Activated CD4-positive, alpha-beta T cell treated with anti-CD3 and anti-CD28 coated beads for 24 hours (primary cell): ENCODE measurements at regions not wholly inside any gene's neighbourhood (a gene's known extent, or its start where the extent isn't known, plus 50 kb on each side); places are given as distances from the start of the nearest gene placed in this dataset.

ENCODE experiments used
- DNase-seq, 2 donors: peaks; one replicate each; pipeline ENCODE4 v3.0.0-alpha.2; 2020; ENCODE audit warnings: low read depth in 2 of 2

DNA sequence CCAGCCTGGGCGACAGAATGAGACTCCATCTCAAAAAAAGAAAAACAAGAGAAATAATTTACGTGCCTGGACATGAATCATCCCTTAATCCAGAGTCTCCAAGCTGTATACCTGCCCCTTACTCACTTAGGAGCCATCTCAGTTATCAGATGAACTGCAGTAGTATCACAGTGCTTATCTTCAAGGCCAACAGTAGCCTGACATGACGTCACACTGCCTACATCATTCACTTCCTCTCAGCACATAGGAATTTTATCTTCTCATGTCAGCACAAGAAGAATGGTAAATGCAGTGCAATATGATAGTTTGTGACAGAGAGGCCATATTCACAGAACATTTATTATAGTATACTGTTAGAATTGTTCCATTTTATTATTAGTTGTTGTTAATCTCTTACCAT, 216.6 kb downstream of the SS18 start:
- no peak for DNase-seq

GRCh38 chr18:25866331-25866730, 224.1 kb downstream of the SS18 start:
- DNase-seq = no peak

- DNase-seq = no peak
These were observed 227.4 kb downstream of the SS18 start for GRCh38 chr18:25862881-25863600.

GRCh38 chr18:25853691-25854433, 236.6 kb downstream of the SS18 start:
- no peak for DNase-seq

DNA sequence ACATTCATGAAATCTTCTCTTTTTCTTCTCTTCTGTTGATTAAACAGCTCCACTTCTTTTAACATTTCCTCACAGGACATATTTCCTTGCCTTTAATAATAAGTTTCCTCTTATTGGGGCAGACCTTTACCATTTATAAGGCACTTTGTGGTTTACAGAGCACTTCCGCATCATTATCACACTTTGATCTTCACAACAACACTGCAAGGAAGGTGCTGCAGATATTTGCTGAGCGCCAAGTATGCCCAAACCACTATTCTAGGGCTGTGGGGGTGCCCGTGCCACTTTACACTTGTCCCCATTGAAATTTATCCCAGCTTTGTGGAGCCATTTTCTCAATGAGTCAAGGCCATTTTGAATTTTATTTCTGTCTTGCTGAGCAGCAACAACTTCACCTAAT, 246.6 kb downstream of the SS18 start:
- DNase-seq = no peak

DNA sequence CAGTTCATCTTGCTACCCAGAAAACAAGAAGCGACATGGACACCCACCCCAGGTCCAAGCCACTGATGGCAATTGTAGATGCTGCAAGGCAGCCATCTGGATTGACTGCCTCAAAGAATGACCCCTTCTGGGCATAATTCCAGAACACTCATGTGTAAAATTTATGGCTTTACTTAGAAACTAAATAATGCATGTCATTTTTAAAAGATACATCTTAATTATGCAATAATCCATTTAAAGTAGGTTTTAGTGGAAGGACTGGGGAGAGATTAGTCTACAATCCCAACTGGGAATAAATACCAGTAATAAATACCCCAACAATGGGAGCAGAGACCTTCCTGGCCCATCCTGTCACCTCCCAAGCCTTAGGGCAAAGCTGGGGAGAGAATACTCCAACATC, 247.7 kb downstream of the SS18 start:
- DNase-seq = no peak

DNA sequence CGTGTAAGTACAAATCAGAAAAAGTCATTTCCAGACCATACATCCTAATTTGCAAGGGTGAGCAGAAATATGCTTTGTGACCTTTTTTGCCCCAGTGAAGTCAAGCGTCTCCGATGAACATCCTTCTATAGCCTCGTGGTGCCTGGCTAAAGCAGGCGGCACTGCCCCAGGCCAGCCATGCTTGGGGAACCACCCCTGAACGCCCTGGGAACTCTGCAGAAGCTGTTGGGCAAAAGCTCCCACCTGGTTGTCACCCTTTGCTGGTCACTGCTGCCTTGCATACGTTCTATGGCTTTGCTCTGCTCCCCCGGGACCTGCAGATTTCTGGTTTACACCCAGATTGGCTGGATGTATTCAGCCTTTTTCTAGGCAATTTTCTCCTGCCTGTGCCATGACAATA, 256.4 kb downstream of the SS18 start:
- DNase-seq = no peak

DNA sequence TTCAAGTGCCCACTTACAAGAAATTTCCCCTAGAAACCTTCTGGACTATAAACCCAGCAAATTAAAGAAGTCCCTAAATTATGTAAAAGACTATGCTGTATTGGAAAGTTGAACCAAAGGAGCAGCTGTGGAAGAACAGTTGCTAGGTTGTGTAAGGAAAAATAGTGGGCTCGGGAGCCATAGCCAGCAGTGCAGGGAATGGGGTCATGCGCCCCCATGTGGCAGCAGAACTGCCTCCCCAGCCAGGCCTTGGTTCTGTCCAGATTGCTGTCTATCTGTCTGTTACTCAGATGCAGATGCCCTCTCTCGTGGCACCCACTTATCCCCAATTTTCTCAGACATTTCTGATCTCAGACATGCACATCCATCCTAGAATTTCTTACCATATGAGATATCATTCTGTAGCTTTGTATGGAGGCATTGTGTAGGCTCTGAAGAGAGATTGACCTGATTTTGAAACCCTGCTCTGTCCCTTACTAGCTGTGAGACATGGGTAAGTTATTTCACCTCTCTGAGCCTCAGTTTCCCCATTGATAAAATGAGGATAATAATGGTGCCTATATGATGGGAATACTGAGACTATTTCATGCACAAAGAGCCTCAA, 258.3 kb downstream of the SS18 start:
- peak in 1 of 2 donors; percentile 2 for DNase-seq

DNA sequence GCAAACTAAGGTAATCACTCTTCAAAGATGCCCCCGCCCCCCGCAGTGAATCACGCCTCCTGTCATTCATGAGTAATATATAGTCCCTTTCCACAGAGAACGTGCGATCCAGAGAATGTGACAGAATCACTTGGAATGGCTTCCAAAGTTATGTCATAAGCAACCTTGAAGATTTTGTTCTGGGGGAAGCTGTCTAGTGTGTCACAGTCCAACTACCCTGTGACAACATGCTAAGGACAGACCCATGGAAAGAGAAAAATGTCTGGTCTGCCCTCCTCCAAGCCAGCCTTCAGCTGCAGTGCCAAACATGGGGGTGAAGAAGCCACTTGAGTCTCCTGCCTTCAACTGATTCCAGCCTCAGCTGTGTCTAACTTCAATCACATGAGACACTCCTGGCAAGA, 259.1 kb downstream of the SS18 start:
- DNase-seq = no peak

GRCh38 chr18:25830787-25831186, 259.6 kb downstream of the SS18 start:
- DNase-seq = no peak

DNA sequence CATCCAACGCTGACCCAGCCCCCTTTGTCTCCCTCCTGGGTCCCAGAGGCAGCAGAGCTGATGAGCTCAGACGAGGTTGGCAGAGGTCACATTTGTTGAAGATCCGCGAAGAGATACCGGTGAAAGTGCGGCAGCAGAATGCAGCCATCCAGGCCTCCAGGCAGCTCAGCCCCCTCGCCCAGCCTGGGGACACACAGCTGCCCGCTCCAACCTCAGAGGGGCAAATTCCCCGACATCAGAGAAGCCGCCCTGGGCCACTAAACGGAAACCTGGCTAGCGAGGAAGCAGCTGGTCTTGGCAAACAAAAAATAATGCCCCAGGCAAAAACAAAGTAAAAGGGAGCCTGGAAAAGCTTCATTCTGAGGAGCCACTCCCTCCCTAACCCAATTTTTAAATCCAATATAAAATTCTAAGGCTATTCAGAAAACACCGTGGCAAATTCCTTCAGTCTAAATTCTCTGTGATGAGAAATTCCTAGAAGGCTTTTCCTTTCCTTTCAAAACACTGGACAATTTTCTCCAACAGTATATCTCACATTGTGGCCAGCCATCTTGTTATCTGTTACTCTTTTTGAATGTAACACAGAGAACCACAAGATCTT, 262.4 kb downstream of the SS18 start:
- DNase-seq = no peak

DNA sequence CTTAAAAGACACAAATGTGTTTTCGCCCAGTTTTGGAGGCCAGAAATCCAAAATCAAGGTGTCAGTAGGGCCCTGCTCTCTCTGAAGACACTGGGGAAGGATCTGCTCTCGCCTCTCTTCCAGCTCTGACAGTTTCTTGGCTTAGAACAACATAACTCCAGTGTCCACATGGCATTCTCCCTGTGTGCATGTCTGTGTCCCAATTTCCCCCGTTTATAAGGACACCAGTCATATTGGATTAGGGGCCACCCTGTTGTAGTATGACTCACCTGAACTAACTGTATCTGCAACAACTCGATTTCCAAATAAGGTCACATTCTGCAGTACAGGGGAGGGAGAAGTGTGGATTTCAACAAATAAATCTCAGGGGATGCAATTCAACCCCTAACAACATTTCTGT, 263.2 kb downstream of the SS18 start:
- no peak for DNase-seq

GRCh38 chr18:25826823-25827222, 263.6 kb downstream of the SS18 start:
- DNase-seq = no peak

- no peak for DNase-seq
These were observed 264.2 kb downstream of the SS18 start for GRCh38 chr18:25825979-25826776.

DNA sequence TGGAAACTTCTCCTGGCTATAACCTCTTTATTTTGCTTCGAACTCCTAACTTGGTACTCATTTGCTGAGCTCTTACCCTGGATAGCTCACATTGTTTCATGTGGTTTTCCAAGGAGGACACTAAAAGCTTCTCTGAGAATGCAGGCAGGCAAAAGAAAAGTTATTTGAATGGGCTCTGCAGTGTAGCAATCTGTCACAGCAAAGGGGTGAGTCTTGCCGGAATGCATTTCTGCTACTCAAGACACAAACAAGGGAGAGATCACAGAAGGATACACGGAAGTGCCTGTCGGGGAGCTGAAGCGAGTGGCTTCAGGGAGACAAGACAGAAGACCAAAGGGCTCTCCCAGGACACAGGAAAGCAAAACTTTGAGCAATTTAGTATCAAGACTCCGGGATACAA, 265.4 kb downstream of the SS18 start:
- DNase-seq = no peak

GRCh38 chr18:25819746-25820363, 270.6 kb downstream of the SS18 start:
- DNase-seq = no peak

DNA sequence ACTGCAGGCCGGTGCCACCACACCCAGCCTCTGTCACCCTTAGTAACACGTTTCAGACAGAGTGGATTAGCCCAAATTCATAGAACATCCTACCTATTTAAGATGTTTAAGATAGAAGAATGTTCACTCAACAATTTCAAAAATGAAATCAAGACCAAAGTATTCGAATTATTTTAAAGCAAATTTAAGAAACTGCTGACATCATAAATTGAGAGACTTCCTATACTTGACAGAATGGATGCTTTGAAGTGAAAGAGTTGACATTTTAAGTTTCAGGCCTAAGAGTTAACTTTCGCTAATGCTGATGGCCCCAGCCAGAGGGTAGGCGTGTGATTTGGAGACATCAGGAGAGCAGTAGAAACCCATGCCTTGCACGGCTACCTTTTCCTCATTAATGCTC, 271.9 kb downstream of the SS18 start:
- DNase-seq = no peak

DNA sequence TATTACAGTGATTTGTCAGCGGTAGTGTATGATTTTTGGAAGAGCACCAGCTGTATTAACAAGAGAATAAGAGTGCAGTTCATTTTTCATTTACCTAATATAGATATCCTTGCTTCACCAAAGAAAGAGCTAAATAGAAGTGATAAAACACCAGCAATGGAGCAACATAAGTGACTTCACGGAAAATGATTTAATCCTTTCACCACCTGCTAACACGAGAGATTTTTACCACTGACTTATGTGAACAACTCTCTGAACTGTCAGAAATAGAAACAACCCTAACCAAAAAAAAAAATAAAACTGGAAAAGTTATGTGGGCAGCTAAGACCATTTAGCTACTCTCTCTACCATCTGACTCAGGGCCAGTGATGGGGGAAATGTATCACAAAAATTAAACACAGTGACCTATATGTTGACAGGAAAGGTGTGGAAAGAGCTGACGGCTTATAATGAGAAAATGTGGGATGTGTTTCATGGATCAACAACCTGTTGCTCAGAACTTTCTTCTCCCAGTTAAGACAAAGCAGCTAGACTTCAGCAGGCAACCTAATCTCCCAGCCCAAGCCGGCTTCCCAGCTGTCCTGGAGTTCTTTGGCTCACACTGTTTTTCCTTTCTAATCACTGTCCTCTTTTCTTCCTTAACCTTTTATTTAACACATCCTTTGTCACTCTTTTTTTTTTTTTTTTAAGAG, 272.7 kb downstream of the SS18 start:
- no peak for DNase-seq

GRCh38 chr18:25815659-25816058, 274.8 kb downstream of the SS18 start:
- no peak for DNase-seq

- no peak for DNase-seq
These were observed 275.5 kb downstream of the SS18 start for GRCh38 chr18:25814841-25815458.
